ENCODE measurements at regions not wholly inside any gene's neighbourhood (a gene's known extent, or its start where the extent isn't known, plus 50 kb on each side); places are given as distances from the start of the nearest gene placed in this dataset.

DNA sequence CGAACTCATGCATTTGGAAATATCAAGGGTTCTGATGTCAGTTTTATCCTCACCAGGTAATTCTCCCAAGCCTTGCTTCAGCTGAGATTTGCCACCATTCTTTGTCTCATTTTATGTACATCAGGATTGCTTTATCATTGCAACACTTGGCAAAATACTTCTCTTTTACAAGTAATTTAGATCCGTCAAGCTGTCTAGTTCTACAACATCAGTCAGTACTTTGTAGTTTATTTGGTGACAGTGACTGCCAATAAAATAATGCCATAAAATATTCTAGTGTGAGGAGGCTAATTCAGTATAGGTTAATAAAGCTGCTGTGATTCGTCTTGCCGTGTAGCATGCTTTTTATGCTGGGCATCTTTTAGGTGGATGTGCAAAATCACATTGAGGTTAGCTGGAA, 565.3 kb upstream of the SGO1 start:
- no peak overlapping the region for H3K27ac Mint-ChIP-seq (ENCODE audit: unreplicated experiment)
- no peak for TF ChIP-seq CTCF (IDR thresholded peaks at IDR 0.05; ENCODE audit: unreplicated experiment)

GRCh38 chr3:20747741-20748140, 561.7 kb upstream of the SGO1 start:
- Mint-ChIP-seq H3K36me3 (ENCODE audit: low read depth, unreplicated experiment) (no peaks in the 10 kb centered on the region), H3K27me3 (ENCODE audit: unreplicated experiment) (no peaks in the 10 kb centered on the region), H3K9me3 (ENCODE audit: unreplicated experiment) (no peaks in the 10 kb centered on the region), H3K27ac (ENCODE audit: unreplicated experiment) (no peak overlapping the region), H3K4me1 (ENCODE audit: unreplicated experiment) (no peaks in the 10 kb centered on the region), H3K4me3 (ENCODE audit: unreplicated experiment) (no peak overlapping the region)
- no peak for TF ChIP-seq CTCF (IDR thresholded peaks at IDR 0.05; ENCODE audit: unreplicated experiment)
- no peak for DNase-seq (ENCODE audit: low spot score)

More for the DNA sequence above, 565.3 kb upstream of the SGO1 start:
- DNase-seq (ENCODE audit: low spot score), result no peak
- Mint-ChIP-seq H3K27me3 (ENCODE audit: unreplicated experiment) (no peaks in the 10 kb centered on the region), H3K4me3 (ENCODE audit: unreplicated experiment) (no peak overlapping the region), H3K36me3 (ENCODE audit: low read depth, unreplicated experiment) (no peaks in the 10 kb centered on the region), H3K4me1 (ENCODE audit: unreplicated experiment) (no peaks in the 10 kb centered on the region), H3K9me3 (ENCODE audit: unreplicated experiment) (no peaks in the 10 kb centered on the region)

DNA sequence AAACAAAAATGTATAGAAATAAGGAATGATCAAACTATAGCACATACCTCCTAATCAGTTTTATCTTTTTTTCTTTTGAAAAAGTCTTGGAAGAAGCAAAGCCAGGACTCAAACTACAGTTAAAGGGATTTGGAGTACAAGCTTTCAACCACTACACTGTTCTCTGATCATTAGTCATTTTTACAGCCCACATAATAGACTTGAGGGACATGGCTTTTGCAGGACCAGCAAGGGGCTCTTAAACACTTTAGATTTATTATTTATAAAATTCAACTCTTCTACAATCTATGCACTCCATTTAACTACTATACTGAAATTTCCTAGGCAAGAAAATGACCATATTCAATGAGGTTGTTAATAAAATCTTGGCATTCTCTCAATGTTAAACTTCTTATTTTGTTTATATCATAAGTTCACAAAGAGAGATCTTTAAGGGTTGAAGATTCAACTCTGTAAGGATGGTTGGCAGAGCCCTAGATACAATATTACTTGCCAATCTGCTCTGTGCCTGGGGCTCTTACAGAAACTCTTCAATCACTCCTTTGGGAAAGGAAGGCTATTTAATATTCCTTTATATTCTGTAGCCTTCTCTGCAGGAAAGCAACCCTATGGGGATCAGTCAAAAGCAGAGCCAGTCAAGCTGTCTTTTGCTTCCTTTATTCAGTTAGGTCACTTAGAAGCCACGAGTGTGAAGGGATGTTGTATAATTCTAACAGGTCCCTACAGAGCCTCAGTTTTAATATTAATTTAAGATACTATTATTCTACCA, 557.7 kb upstream of the SGO1 start:
- no peak overlapping the region for H3K4me3 Mint-ChIP-seq (ENCODE audit: unreplicated experiment)
- no peak for DNase-seq (ENCODE audit: low spot score)

DNA sequence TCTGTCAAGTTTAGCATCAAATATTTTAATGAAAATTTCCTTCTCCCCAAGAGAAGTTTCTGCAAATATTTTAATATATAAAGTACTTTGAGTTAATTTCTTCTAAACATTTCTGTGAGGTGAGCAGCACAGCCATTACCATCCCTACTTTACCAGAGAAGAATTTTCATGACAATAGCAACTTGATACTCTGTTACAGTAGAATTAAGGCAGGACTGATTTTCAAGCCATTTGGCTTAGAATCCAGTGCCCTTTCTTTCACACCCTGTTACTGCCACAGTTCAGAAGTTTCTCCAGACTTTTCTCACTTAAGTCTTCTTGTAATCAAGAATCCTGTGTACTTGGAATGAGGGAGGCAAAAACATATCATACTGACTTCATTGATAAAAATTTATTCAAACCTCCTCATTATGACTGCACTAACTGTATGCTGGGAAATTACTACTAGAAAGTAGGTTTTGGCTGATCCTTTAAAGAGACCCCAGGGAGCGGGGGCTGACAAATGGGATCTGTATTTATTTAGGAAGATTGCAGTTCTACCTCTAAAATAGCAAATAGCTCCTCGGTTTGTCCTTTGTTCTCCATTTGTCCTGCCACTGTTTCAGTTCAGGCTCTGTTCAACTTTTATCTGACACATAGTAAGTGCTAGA, 557.0 kb upstream of the SGO1 start:
- TF ChIP-seq CTCF (IDR thresholded peaks at IDR 0.05; ENCODE audit: unreplicated experiment), result no peak
- no peaks in the 10 kb centered on the region for H3K4me1 Mint-ChIP-seq (ENCODE audit: unreplicated experiment)
- H3K36me3 Mint-ChIP-seq (ENCODE audit: low read depth, unreplicated experiment), result no peaks in the 10 kb centered on the region
- no peak overlapping the region for H3K4me3 Mint-ChIP-seq (ENCODE audit: unreplicated experiment)
- H3K27ac Mint-ChIP-seq (ENCODE audit: unreplicated experiment), result no peak overlapping the region
- no peaks in the 10 kb centered on the region for H3K9me3 Mint-ChIP-seq (ENCODE audit: unreplicated experiment)
- H3K27me3 Mint-ChIP-seq (ENCODE audit: unreplicated experiment), result no peaks in the 10 kb centered on the region
- no peak for DNase-seq (ENCODE audit: low spot score)

More for the DNA sequence above, 557.7 kb upstream of the SGO1 start:
- no peak overlapping the region for H3K27ac Mint-ChIP-seq (ENCODE audit: unreplicated experiment)
- H3K4me1 Mint-ChIP-seq (ENCODE audit: unreplicated experiment), result no peaks in the 10 kb centered on the region
- no peaks in the 10 kb centered on the region for H3K9me3 Mint-ChIP-seq (ENCODE audit: unreplicated experiment)
- H3K27me3 Mint-ChIP-seq (ENCODE audit: unreplicated experiment), result no peaks in the 10 kb centered on the region
- H3K36me3 Mint-ChIP-seq (ENCODE audit: low read depth, unreplicated experiment), result no peaks in the 10 kb centered on the region
- TF ChIP-seq CTCF (IDR thresholded peaks at IDR 0.05; ENCODE audit: unreplicated experiment), result no peak

- no peak overlapping the region for H3K4me3 Mint-ChIP-seq (ENCODE audit: unreplicated experiment)
- no peak for DNase-seq (ENCODE audit: low spot score)
- no peaks in the 10 kb centered on the region for H3K27me3 Mint-ChIP-seq (ENCODE audit: unreplicated experiment)
- no peaks in the 10 kb centered on the region for H3K9me3 Mint-ChIP-seq (ENCODE audit: unreplicated experiment)
- H3K36me3 Mint-ChIP-seq (ENCODE audit: low read depth, unreplicated experiment), result no peaks in the 10 kb centered on the region
- no peaks in the 10 kb centered on the region for H3K4me1 Mint-ChIP-seq (ENCODE audit: unreplicated experiment)
- no peak for TF ChIP-seq CTCF (IDR thresholded peaks at IDR 0.05; ENCODE audit: unreplicated experiment)
- H3K27ac Mint-ChIP-seq (ENCODE audit: unreplicated experiment), result no peak overlapping the region
These were observed 555.4 kb upstream of the SGO1 start for GRCh38 chr3:20741381-20741780.
